A673 (cell line): ENCODE measurements at regions not wholly inside any gene's neighbourhood (a gene's known extent, or its start where the extent isn't known, plus 50 kb on each side); places are given as distances from the start of the nearest gene placed in this dataset.

Source experiments
- CTCF ChIP-seq: fragments of 300-800, 200-600 bp; sonication (generic); conservative IDR thresholded peaks from 2 replicates; pipeline ENCODE4 v1.5.1; 2017; ENCODE audit warnings: low read depth, mild to moderate bottlenecking, antibody characterized with exemption, low read length, moderate library complexity, mixed read lengths
- EZH2 ChIP-seq: fragments of 200-600 bp; sonication (generic); IDR thresholded peaks from 2 replicates; pipeline ENCODE4 v1.6.1; 2017; ENCODE audit warnings: borderline replicate concordance, low read depth, mild to moderate bottlenecking, mixed read lengths, antibody characterized with exemption, low read length; ENCODE audit not compliant: poor library complexity, severe bottlenecking

GRCh38 chr3:106737265-106737664 is 640.0 kb upstream of the CCDC54 start:
- TF ChIP-seq EZH2 (no peak), CTCF (no peak)
